Activated CD4-positive, alpha-beta T cell treated with anti-CD3 and anti-CD28 coated beads, Interleukin-2, amount 50 U/mL, for 24 hours (primary cell): ENCODE measurements at regions not wholly inside any gene's neighbourhood (a gene's known extent, or its start where the extent isn't known, plus 50 kb on each side); places are given as distances from the start of the nearest gene placed in this dataset.

Experiments
- DNase-seq, 2 donors: peaks; one replicate each; pipeline ENCODE4 v3.0.0-alpha.2; 2020; ENCODE audit warnings: low read depth in 1 of 2, low spot score in 1 of 2

GRCh38 chr20:41951615-41952014, 333.4 kb upstream of the CHD6 start:
- no peak for DNase-seq

GRCh38 chr20:41939659-41940058, 321.5 kb upstream of the CHD6 start:
- DNase-seq = no peak

- no peak for DNase-seq
Observed at GRCh38 chr20:41938353-41938752, 320.2 kb upstream of the CHD6 start.

GRCh38 chr20:41935259-41935791, 317.1 kb upstream of the CHD6 start:
- no peak for DNase-seq

GRCh38 chr20:41932431-41932830, 314.3 kb upstream of the CHD6 start:
- no peak for DNase-seq

- no peak for DNase-seq
Observed at GRCh38 chr20:41927655-41928054, 309.5 kb upstream of the CHD6 start.

GRCh38 chr20:41927189-41927588, 309.0 kb upstream of the CHD6 start:
- DNase-seq = no peak

GRCh38 chr20:41925476-41925875, 307.3 kb upstream of the CHD6 start:
- no peak for DNase-seq

- no peak for DNase-seq
Observed at GRCh38 chr20:41923624-41924023, 305.4 kb upstream of the CHD6 start.

- DNase-seq = no peak
Observed at GRCh38 chr20:41913146-41913545, 295.0 kb upstream of the CHD6 start.

- DNase-seq = no peak
Observed at GRCh38 chr20:41910558-41910957, 292.4 kb upstream of the CHD6 start.

- DNase-seq = no peak
Observed at GRCh38 chr20:41905199-41905598, 287.0 kb upstream of the CHD6 start.

- DNase-seq = no peak
Observed at GRCh38 chr20:41903586-41903985, 285.4 kb upstream of the CHD6 start.

GRCh38 chr20:41902346-41902745, 284.2 kb upstream of the CHD6 start:
- no peak for DNase-seq

- no peak for DNase-seq
Observed at GRCh38 chr20:41900201-41900691, 282.1 kb upstream of the CHD6 start.

- no peak for DNase-seq
Observed at GRCh38 chr20:41897708-41898107, 279.5 kb upstream of the CHD6 start.

GRCh38 chr20:41895241-41896032, 277.3 kb upstream of the CHD6 start:
- no peak for DNase-seq

- no peak for DNase-seq
Observed at GRCh38 chr20:41894255-41894963, 276.2 kb upstream of the CHD6 start.

GRCh38 chr20:41892031-41892430, 273.9 kb upstream of the CHD6 start:
- no peak for DNase-seq

GRCh38 chr20:41889844-41890224, 271.7 kb upstream of the CHD6 start:
- DNase-seq = no peak

- no peak for DNase-seq
Observed at GRCh38 chr20:41889126-41889843, 271.1 kb upstream of the CHD6 start.

- no peak for DNase-seq
Observed at GRCh38 chr20:41888434-41888833, 270.3 kb upstream of the CHD6 start.
